H1 (cell line): ENCODE measurements at regions not wholly inside any gene's neighbourhood (a gene's known extent, or its start where the extent isn't known, plus 50 kb on each side); places are given as distances from the start of the nearest gene placed in this dataset.

Experiments used
- BACH1 ChIP-seq: IDR thresholded peaks from 2 replicates; pipeline ENCODE4 v1.6.1; 2012; ENCODE audit warnings: low read length, improper control_type of control experiment
- EGR1 ChIP-seq: IDR thresholded peaks from 2 replicates; pipeline ENCODE4 v1.6.1; 2011; ENCODE audit warnings: low read depth, low read length, borderline replicate concordance
- EP300 ChIP-seq, 2 experiments: IDR thresholded peaks; 1 replicate in 1 of 2; 2 replicates in 1 of 2; pipeline ENCODE4 v1.6.1; 2011 to 2012; ENCODE audit warnings: low read depth in 2 of 2, low read length in 2 of 2, mild to moderate bottlenecking in 2 of 2, borderline replicate concordance in 1 of 2, inconsistent platforms in 1 of 2, moderate library complexity in 1 of 2
- EZH2 ChIP-seq: fragments of 200-600 bp; sonication (generic); IDR thresholded peaks from 2 replicates; pipeline ENCODE4 v1.7.1; 2012; ENCODE audit warnings: low read depth, mild to moderate bottlenecking, moderate library complexity, low read length, inconsistent platforms; ENCODE audit not compliant: severe bottlenecking
- HDAC2 ChIP-seq, 2 experiments: fragments of 300-600 bp in 1 of 2; sonication (generic) in 1 of 2; IDR thresholded peaks; 2 replicates each; pipeline ENCODE4 v1.6.1; 2011 to 2012; ENCODE audit warnings: low read depth in 2 of 2, low read length in 2 of 2, mild to moderate bottlenecking in 2 of 2, moderate library complexity in 2 of 2, borderline replicate concordance in 1 of 2, inconsistent platforms in 1 of 2
- JUND ChIP-seq: IDR thresholded peaks from 2 replicates; pipeline ENCODE4 v1.6.1; 2011; ENCODE audit warnings: mild to moderate bottlenecking, improper control_type of control experiment, low read length
- POLR2A ChIP-seq, 2 experiments: IDR thresholded peaks; 1 replicate in 1 of 2; 2 replicates in 1 of 2; pipeline ENCODE4 v1.6.1; 2011; ENCODE audit warnings: low read depth in 2 of 2, low read length in 2 of 2, mild to moderate bottlenecking in 2 of 2; ENCODE audit errors: control extremely low read depth in 1 of 2
- RBBP5 ChIP-seq: IDR thresholded peaks from 2 replicates; pipeline ENCODE4 v1.7.1; 2012; ENCODE audit warnings: low read depth, mild to moderate bottlenecking, inconsistent platforms, low read length, moderate library complexity, borderline replicate concordance
- RFX5 ChIP-seq: IDR thresholded peaks from 2 replicates; pipeline ENCODE4 v1.6.1; 2011; ENCODE audit warnings: low read depth, low read length, improper control_type of control experiment, borderline replicate concordance
- YY1 ChIP-seq: IDR thresholded peaks from 2 replicates; pipeline ENCODE4 v1.6.1; 2011; ENCODE audit warnings: low read depth, mild to moderate bottlenecking, low read length
- TF ChIP-seq, protein P1 (sequence below), 3 experiments: IDR thresholded peaks; 1 replicate in 2 of 3; 2 replicates in 1 of 3; pipeline versions ENCODE4 v1.5.1 to v1.6.1; 2011; ENCODE audit warnings: low read length in 3 of 3, mild to moderate bottlenecking in 3 of 3, inconsistent platforms in 2 of 3, low read depth in 1 of 3, moderate library complexity in 1 of 3; ENCODE audit not compliant: insufficient read depth in 1 of 3; ENCODE audit errors: control extremely low read depth in 1 of 3
- TF ChIP-seq, protein P2 (sequence below): IDR thresholded peaks from 2 replicates; pipeline ENCODE4 v1.6.1; 2011; ENCODE audit warnings: low read depth, mild to moderate bottlenecking, low read length; ENCODE audit not compliant: insufficient read depth

DNA sequence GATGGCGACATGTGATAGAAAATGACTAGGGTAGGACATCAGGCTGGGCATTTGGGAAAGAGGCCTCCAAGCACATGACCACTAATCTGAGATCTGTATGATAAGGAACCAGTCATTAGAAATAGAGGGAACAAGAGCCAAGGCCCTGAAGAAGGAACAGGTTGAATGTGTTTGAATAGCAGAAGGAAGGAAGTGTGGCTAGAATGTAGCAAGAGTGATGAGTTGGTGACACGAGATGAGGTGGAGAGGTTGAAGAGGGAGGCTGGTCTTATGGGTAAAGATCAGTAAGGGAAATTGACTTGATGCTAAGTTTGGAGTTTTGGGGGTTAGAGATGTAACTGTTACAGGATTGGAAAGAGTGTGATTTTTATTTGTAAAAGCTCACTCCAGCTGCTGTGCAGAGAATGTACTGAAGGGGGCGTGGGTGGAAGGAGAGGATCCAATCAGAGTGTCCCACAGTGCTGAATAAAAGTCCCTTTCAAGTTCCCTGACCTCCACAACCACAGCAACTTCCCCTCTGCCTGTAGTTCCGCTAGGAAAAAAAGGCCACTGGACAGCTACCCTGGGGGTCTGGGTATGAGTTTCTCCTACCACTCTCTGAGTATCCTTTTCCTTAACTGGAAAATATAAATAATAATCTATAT lies 295.0 kb downstream of the OMA1 start:
- TF ChIP-seq, protein P1, sequence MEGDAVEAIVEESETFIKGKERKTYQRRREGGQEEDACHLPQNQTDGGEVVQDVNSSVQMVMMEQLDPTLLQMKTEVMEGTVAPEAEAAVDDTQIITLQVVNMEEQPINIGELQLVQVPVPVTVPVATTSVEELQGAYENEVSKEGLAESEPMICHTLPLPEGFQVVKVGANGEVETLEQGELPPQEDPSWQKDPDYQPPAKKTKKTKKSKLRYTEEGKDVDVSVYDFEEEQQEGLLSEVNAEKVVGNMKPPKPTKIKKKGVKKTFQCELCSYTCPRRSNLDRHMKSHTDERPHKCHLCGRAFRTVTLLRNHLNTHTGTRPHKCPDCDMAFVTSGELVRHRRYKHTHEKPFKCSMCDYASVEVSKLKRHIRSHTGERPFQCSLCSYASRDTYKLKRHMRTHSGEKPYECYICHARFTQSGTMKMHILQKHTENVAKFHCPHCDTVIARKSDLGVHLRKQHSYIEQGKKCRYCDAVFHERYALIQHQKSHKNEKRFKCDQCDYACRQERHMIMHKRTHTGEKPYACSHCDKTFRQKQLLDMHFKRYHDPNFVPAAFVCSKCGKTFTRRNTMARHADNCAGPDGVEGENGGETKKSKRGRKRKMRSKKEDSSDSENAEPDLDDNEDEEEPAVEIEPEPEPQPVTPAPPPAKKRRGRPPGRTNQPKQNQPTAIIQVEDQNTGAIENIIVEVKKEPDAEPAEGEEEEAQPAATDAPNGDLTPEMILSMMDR (IDR thresholded peaks at IDR 0.05; ENCODE audit: control extremely low read depth in 1 of 3, insufficient read depth in 1 of 3, low read depth in 1 of 3, low read length in 3 of 3), result peak; percentile 44 to 67 (median 60)
- TF ChIP-seq RBBP5, result no peak
- TF ChIP-seq POLR2A (IDR thresholded peaks at IDR 0.05; ENCODE audit: control extremely low read depth in 1 of 2, low read depth in 2 of 2, low read length in 2 of 2), result no peak
- no peak for TF ChIP-seq JUND
- TF ChIP-seq, protein P2, sequence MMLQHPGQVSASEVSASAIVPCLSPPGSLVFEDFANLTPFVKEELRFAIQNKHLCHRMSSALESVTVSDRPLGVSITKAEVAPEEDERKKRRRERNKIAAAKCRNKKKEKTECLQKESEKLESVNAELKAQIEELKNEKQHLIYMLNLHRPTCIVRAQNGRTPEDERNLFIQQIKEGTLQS, result no peak
- TF ChIP-seq HDAC2 (IDR thresholded peaks at IDR 0.05; ENCODE audit: borderline replicate concordance in 1 of 2, low read depth in 2 of 2, low read length in 2 of 2), result no peak
- no peak for TF ChIP-seq YY1
- no peak for TF ChIP-seq EGR1
- no peak for TF ChIP-seq BACH1
- TF ChIP-seq EP300 (IDR thresholded peaks at IDR 0.05; ENCODE audit: borderline replicate concordance in 1 of 2, low read depth in 2 of 2, low read length in 2 of 2), result no peak
- no peak for TF ChIP-seq EZH2
- TF ChIP-seq RFX5, result no peak
